ENCODE measurements at regions not wholly inside any gene's neighbourhood (a gene's known extent, or its start where the extent isn't known, plus 50 kb on each side); places are given as distances from the start of the nearest gene placed in this dataset.
"Not testable (repeated sequence)": the region's sequence is repeated elsewhere in the genome, so short reads cannot be mapped to it uniquely, and the experiment has no call there.

DNA sequence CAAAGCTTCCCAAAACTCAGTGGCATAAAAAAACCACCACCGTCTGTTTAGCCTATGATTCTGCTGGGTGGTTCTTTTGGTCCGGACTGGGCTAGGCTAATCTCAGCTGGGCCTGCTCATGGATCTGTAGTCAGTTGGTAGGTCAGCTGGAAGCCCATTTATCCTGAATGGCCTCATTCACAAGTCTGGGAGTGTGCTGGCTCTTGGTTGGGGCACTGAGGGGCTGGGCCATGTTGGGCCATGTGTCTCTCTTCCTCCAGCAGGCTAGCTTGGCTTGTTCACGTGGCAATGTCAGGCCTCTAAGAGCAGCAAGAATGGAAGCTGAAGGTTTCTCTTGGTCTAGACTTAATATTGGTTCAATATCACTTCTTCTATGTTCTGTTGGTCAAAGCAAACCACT is 95.7 kb upstream of the HS6ST1 start:
- no peak for DNase-seq (ENCODE audit: low read depth)

DNA sequence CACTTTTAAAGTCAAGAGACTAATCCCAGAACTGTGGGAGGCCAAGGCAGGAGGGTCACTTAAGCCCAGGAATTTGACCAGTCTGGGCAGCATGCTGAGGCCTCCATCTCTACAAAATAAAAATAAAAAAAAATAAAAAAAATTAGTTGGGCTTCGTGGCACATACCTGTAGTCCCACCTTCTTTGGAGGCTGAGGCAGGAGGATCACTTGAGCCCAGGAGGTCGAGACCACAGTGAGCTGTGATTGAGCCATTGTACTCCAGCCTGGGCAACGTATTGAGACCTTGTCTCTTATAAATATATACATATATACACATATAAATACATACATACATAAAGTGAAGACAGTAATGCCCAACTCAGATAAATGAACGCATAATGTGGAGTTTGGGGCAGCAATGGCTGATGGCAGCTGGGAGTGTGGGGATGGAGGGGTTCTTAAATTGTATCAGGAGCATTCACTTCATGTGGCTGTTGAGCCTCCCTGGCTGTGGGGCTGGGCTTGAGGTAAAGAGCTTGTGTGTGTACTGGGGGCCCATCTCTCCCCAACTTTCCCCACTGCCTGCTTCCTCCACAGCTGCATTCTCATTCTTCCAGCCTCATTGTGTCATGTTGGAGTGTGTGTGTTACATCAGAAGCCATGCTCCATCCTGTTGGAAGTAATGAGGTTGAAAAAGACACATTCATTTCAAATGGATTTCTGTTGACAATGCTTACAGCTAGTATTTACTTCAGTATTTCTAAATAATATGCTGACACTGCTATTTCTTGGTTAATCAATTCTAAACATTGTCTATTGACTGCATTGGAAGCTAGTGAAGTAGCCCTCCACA is 96.5 kb upstream of the HS6ST1 start:
- no peak for DNase-seq (ENCODE audit: low read depth)

DNA sequence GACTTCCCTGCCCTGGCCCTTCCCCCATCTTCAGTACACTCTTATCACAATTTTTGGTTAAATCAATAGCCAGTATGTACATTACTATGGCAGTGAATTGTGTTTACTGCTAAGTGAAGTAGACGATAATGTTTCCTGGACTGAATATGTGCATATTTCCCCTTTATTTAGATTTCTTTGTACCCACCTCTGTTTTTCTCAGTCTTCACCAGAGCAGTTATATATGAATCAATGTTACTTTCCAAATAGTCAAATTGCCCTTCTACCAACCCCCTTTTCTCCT is 97.1 kb upstream of the HS6ST1 start:
- DNase-seq (ENCODE audit: low read depth), result no peak

DNA sequence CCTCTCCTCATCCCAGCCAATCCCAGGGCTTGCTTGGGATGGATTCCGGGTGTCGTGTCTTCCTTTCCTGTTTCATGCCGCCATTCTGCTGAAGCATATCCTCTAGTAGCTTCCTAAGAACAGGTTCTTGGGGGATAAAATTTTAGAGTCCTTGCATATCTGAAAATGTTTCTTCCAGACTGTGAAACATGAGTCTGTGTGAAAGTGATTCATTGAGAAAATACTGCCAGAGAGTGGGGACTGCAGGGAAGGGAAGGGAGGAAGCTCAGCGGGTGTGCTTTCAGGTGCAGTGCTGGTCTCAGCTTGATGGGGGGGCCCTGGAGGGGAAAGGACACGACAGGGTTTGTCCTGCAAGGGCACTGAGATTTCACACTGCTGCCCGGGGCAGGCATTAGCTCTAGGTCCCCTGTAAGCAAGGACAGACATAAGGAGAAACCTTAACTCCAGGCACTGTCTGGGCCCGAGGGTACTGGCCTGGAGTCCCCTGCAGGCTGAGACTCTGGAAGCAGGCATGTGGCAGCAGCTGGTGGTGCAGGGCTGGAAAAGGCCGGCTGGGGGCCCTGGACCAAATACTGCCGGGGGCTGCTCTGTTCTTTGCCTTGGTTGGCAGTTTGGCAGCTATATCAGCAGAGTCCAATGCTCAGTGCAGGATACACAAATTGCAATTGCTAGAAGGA is 97.6 kb upstream of the HS6ST1 start:
- DNase-seq (ENCODE audit: low read depth), result no peak

- no peak for DNase-seq (ENCODE audit: low read depth)
Measured at GRCh38 chr2:128416806-128417205, 98.1 kb upstream of the HS6ST1 start.

GRCh38 chr2:128417264-128417663 is 98.6 kb upstream of the HS6ST1 start:
- DNase-seq (ENCODE audit: low read depth), result not testable (repeated sequence)

DNA sequence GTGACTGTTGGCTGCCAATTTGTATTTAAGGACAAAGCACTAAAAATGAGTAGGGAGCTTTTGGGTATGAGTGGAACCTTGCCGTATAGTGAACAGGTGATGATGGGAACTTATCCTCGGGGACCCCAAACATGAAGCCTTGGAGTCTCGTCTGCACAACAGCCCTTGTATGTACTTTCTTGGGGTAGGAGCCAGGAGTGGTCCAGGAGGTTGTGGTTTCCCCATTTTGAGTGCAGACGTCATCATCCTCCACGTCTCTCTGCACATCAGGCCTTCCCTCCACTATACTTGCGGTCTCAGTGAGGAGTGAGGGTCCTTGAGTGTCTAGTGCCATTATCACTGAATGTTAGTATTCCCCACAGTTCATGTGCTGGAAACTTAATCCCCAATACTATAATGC is 101.5 kb upstream of the HS6ST1 start:
- DNase-seq (ENCODE audit: low read depth), result no peak

DNA sequence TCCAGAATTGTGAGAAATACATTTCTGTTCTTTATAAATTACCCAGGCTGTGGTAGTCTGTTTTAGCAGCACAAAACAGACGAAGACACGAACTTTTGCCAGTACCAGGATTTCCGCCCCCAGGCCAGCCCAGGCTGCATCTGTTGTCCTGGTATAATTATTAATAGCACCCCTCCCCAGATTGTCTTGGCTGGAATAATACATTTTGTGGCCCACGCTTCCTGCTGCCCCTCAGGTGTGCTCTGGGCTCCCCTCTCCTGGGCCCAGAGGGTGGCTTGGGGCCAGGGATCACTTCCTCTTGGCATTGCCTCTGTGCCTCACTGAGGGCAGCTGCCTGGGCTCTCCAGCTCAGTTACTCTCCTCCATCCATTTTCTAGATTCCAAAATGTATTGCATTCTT is 102.1 kb upstream of the HS6ST1 start:
- DNase-seq (ENCODE audit: low read depth), result no peak

- no peak for DNase-seq (ENCODE audit: low read depth)
Measured at GRCh38 chr2:128421286-128421685, 102.6 kb upstream of the HS6ST1 start.

DNA sequence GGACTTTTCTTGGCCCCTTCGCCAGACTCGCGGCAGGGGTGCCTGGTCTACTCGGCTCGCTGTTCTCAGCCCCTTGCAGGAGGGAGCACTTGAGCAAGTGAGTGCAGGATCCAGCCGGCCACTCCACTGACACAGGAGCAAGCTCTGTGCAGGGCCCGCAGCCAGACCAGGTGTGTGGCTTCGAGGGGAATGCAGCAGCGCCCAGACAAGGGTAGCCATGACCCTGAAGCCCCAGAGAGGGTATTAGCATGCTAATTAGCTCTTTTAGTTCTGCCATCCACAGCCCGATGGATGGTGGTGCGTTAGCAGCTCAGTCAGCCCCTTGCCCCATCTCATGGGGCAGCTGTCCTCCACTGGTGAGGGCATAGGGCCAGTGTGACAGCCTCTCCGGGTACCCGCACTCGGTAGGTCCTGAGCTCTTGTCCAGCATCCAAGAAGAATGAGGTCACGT is 103.2 kb upstream of the HS6ST1 start:
- DNase-seq (ENCODE audit: low read depth), result no peak

- DNase-seq (ENCODE audit: low read depth), result peak; percentile 19
Measured at GRCh38 chr2:128422571-128422970, 103.9 kb upstream of the HS6ST1 start.

- no peak for DNase-seq (ENCODE audit: low read depth)
Measured at GRCh38 chr2:128423788-128424165, 105.1 kb upstream of the HS6ST1 start.

DNA sequence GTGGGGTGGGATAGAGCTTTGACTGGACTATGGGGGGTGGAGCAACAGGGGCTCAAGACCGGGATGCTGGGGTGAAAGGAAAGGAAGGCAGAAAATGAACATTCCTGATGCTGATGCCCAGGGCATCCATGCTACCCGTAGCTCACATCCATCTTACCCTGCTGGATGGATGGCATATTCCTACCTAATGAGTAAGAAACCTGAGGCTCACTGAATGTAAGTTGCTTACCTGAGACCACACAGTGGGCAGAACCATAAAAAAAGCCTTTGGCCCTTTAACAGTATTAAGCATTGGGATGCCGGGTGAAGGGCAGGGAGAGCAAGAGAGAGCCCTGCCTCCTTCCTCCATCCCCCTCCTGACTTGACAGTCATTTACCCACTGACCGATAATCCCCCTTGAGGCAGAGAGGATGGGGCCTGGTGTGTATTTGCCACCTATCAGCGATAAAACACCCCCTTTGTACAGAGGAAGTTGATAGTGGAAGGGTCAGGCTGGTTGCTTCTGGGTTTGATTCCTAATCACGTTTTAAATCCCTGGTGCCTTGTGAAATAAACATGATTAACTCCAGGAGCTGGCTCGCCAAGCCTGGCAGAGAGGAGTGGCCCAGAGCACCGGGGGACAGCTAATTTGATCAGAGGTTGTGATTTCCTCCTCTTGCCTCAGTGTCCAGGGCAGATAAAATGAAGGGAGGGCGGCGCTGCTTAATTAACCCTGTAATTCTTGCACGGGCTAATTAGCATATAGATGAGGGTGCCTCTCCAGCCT is 105.9 kb upstream of the HS6ST1 start:
- no peak for DNase-seq (ENCODE audit: low read depth)

DNA sequence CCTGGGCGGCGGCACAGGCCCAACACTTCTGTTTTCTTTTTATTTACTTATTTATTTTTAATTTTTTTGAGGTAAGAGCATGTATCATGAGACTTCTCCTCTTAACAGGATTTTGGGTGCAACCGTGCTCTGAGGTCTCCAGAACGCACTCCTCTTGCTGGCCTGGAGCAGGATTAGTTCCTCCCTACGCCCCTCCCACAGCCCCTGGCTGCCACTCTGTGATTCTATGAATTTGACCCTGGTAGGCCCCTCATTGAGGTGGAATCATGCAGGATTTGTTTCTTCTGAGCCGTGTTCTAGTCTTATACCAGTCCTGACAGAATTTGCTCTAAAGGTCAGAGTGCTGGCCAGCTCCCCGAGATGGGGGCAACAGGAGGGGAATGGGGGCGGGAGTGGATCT is 106.5 kb upstream of the HS6ST1 start:
- no peak for DNase-seq (ENCODE audit: low read depth)

- no peak for DNase-seq (ENCODE audit: low read depth)
Measured at GRCh38 chr2:128425731-128426620, 107.3 kb upstream of the HS6ST1 start.

- no peak for DNase-seq (ENCODE audit: low read depth)
Measured at GRCh38 chr2:128427413-128427755, 108.7 kb upstream of the HS6ST1 start.

DNA sequence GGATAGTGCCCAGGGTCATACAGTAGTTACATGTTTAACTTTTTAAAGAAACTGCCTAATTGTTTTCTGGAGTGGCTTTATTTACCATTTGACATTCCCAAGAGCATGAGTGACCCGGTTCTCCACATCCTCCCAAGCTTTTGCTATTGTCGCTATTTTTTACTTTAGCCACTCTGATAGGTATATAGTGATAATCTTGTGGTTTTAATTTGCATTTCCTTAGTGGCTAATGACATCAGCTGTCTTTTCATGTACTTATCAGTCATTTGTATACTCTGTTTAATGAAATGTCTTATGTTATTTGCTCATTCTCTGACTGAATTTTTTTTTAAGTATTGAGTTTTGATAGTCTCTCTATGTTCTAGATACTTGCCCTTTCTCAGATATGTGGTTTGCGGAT is 109.7 kb upstream of the HS6ST1 start:
- DNase-seq (ENCODE audit: low read depth), result no peak

DNA sequence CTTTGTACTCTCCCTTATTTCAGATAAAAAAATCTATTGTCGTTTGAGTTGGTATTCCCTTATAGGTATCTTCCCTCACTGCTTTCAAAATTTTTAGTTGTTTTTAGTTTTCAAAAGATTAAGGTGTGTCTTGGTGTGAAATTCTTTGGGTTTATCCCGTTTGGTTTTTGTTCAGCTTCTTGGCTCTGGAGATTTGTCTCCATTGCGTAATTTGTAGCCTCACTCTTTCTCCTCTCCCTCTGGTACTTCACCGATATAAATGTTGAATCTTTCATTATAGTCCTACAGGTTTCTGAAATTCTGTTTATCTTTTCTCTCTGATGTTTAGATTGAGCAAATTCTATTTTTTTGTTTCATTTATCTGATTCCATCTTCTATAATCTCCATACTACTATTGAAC is 113.8 kb upstream of the HS6ST1 start:
- DNase-seq (ENCODE audit: low read depth), result no peak

DNA sequence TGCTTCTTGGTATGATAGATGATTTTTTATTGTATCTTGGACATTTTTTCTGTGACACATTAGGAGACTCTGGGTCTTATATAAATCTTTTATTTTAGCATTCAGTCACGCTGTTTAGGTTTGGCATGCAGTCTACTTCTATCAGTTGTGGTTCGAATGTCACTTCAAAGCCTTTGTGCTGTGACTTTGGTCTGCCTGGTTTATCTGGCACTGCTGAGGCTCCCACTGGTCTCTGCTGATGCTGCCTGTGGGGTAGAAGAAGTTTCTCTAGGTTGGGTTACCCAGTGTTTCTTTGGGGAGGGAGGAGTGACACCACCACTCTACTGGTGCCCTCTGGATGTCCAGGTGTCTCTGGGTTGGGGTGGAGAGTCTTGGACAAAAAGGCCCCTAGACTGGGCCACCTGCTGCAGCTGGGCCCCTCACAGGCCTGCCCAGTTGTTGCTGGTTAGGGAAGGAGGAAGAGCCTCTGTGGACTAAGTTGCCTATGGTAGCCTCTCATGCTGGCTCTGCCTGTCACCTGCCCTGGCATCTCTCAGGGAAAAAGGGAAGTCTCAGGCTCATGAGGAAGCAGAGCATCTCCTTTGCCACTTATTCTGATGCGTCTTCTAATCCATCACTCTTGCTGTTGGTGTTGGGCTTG is 115.4 kb upstream of the HS6ST1 start:
- no peak for DNase-seq (ENCODE audit: low read depth)

GRCh38 chr2:128435576-128436478 is 117.2 kb upstream of the HS6ST1 start:
- no peak for DNase-seq (ENCODE audit: low read depth)
